GM19467 (cell line): ENCODE measurements at regions not wholly inside any gene's neighbourhood (a gene's known extent, or its start where the extent isn't known, plus 50 kb on each side); places are given as distances from the start of the nearest gene placed in this dataset.
A peak's percentile ranks its signal among the peaks of the same experiment; 100 is the strongest.
"Not testable (repeated sequence)": the region's sequence is repeated elsewhere in the genome, so short reads cannot be mapped to it uniquely, and the experiment has no call there.

Experiments used
- ATAC-seq: cut with Tn5 transposase; IDR thresholded peaks from one replicate; pipeline ENCODE4 v1.9.1; 2021; ENCODE audit warnings: mild to moderate bottlenecking, moderate library complexity; ENCODE audit not compliant: unreplicated experiment

DNA sequence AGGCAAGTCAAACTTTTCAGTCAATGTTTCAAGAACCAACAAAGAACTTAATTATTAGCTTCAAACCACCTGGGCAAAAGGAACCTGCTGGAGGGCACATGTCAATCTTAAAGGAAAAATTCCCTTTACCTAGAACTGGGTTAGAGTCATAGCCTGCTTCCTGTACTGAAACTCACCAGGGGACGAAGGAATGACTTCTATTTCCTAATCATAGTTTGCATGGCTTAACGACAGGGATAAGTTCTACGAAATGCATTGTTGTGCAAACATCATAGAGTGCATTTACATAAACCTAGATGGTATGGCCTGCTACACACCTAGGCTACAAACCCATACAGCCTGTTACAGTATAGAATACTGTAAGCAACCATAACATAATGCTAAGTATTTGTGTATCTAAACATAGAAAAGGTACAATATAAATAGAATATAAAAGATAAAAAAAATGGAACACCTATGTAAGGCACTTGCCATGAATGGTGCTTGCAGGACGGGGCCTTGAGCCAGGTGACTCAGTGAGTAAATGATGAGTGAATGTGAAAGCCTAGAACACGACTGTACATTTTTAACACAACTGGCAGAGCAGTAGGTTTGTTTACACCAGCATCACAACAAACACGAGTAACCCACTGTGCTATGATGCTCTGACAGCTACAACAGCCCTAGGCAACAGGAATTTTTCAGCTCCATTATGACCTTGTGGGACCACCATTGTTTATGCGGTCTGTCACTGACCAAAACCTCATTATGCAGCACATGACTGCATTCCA lies 234.9 kb upstream of the CAND1 start:
- no peak for ATAC-seq

DNA sequence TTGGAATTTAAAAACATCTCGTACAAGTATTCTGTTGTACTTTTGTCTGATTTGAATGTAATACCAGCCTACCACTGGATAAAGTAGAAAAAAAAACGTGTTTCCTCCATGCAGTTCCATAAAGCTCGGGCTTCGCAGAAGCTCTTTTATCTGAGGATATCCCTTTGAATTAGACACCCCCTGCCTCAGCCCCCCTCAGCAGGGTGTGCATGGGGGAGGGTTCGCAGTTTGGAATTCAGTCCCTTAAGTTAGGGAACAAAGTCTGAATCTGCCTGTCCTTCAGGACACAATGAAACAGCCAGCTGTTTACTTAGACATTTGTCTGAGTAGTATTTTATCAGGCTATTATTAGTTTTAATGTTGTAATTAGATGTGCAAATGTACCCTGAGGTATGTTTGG lies 234.0 kb upstream of the CAND1 start:
- no peak for ATAC-seq

DNA sequence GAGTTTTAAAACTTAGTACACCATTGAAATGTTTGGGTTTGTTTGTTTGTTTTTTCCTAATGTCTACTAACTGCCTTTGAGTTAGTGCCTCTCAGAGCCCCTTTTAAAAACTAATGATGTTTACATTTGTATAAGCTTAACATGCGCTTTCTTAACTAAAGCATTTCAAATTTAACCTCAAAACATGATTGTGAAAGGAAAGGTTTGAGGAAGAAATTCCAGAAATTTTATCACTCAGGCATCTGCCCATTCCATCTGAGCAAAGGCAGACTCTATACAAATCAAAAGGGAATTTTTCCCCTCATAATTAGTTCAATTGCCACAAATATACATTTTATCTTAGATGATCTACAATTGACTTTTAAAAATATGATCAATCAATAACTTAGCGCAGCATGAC lies 230.7 kb upstream of the CAND1 start:
- no peak for ATAC-seq

DNA sequence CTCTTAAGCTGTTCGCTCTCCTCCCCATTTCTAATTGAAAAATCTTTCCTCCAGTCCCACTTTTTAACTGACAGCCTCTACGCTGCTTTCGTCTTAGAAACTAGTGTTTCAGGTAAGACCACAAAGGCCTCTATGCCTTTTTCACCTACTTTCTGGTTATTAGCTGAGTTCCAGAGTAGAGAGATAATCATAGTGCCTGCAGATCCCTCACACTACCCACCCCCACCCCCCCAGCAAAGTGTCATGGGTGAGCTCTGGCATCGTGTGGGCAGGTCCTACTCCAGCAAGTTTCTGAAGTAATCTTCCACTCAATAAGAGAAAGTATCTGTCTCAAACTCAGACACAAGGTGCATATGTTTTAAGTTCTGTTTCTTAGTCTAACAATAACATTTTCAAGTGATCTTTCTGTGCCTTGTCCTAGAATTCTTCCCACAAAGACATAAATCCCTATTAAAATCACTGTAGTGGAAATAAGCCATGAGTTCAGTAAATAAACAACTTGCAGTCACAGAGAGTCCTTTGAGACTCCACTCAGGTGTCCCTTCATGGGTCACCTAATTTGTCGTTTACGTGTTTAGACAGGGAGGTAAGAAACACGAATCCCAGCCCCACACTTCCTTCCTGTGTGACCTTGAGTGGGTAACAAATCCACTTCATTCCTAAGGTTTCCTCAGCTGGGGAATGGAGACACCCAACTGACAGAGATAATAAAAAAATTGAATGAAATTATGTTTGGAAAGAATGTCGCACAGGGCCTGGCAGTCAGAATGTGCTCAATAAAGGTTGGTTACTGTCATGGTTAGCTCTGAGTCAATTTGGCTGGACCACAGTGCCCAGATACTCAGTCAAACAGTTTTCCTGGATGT lies 228.9 kb upstream of the CAND1 start:
- ATAC-seq = no peak

DNA sequence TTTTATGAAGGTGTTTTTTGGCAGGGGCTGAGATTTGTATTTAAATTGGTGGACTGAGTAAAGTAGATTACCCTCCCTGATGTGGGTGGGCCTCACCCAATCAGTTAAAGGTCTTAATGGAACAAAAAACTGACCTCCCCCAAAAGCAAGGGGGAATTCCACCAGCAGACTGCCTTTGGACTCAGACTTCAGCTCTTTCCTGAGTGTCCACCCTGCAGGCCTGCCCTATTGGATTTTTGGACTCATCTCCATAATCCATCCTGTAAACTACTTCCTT lies 228.4 kb upstream of the CAND1 start:
- ATAC-seq = no peak

DNA sequence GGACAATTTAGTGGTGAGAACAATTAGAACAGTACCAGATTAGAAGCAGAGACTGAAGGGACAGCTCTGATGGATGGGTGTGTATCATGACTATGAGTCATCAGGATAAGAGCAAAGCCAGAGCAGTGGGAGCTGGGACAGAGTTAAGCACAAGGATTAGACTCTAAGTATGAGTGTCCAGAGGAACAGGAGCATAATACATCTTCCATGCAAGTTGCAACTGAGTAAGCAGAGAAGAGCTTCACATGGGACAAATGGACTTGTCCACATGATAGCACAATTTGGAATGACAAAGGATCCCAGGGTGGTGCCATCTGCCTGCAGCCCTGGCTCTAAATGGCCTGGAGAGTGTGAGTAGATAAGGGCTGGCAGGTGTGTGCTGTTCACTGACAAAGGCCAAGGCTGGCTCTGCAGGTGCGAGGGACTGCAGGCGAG lies 226.4 kb upstream of the CAND1 start:
- ATAC-seq = no peak

DNA sequence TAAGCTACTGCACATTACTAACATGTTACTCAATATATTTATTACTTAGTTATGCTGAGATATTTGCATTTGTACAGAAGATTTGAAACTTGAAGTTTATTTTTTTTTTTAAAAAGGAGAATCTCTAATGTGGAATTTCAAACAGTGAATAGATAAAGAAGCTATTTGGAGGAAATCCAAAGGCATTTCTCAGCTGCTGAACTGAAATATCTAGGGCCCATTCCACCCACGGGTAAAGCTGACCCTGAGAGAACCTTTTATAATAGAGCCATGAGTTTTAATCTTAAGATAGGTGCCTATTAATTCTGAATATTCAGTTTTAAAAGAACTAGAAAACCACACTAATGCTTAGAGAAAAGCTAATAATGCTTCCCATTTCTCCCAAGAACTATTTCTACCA lies 225.4 kb upstream of the CAND1 start:
- ATAC-seq = no peak

DNA sequence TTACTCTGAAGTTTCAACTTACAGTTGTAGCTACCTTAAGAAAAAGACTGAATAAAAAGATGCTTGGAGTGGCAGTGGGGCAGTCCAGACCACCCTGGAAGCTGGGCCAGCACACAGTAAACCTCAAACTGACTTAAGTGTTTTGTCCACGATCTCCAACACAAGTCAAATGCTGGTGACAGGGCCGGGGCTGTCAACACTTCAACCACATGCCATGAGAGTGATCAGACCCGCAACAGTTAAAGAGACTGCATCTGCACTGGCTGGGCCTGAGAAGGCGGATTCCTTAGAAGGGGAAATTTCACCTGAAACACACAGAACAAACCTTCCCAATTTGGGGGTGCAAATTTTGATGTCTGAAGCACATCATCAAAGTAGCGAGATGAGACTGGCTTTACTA lies 223.5 kb upstream of the CAND1 start:
- ATAC-seq = no peak

DNA sequence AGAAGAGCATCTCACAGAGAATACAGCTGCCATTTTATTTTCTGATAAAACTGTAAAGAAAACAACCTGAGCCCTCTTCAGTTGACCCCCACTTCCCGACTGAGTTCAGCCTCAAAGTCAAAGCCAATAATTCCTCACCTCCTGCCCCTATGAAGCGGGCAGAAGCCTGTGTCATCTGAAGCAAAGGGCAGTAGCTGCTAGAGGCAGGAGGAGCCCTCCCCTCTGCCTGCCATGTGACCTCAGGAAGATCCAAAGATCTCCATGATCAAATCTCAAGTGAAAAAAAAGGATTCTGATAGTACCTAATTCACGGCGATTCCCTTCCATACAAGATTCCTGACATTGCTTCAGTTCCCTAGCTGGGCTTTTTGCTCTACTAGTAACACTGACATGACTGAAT lies 223.1 kb upstream of the CAND1 start:
- ATAC-seq = no peak

DNA sequence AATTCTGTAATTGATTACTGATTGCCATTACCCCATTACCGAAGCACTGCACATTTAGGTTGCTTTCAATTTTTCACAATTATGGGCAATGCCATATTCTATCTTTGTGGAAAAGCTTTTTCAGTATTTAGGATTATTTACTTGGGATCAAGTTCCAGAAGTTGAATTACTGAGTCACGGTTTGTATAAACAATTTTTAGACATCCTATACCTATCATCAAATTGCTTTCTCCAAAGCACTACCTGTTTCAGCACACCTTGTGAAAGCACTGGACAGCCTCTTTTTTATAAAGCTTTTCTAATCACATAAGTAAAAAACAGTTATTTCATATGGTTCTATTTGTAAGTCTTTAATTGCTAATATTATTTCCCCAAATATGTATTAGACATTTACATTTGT lies 221.5 kb upstream of the CAND1 start:
- ATAC-seq = no peak

DNA sequence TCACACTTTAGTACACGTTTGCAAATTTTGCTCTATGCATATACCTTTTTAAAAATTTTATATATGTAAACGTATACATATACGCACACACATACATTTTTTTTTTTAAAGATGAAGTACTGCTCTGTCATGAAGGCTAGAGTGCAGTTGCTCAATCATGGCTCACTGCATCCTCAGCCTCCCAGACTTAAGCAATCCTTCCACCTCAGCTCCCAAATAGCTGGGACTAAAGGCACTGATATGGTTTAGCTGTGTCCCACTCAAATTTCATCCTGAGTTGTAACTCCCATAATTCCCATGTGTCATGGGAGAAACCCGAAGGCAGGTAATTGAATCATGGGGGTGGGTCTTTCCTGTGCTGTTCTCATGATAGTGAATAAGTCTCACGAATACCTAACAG lies 220.8 kb upstream of the CAND1 start:
- no peak for ATAC-seq

DNA sequence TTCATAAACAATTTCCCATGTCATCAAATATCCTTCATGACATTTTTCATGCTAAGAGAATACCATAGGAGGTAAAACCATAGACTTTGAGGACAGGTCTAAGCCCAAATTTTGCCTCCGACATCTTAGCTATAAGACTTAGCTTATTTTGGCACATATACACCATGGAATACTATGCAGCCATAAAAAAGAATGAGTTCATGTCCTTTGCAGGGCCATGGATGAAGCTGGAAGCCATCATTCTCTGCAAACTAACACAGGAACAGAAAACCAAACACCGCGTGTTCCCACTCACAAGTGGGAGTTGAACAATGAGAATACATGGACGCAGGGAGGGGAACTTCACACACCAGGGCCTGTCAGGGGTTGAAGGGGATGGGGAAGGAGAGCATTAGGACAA lies 220.0 kb upstream of the CAND1 start:
- not testable (repeated sequence) for ATAC-seq

DNA sequence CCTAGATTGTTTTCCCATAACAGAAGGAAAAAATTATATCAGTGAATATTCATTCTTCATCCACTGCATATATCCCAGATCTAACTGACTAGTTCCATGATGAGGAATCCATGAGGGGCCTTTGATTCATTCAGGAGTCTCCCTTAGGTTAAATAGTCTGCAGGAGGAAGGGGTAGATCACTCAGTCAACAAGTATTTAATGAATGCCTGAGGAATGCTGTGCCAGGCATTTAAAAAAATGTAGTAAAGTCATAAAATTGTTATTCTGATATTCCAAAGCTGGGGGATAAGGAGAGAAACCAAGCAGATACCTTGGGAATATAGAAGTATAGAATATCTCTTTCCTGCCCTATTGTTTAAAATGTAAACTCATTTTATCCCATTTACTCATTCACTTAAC lies 216.2 kb upstream of the CAND1 start:
- ATAC-seq = no peak

DNA sequence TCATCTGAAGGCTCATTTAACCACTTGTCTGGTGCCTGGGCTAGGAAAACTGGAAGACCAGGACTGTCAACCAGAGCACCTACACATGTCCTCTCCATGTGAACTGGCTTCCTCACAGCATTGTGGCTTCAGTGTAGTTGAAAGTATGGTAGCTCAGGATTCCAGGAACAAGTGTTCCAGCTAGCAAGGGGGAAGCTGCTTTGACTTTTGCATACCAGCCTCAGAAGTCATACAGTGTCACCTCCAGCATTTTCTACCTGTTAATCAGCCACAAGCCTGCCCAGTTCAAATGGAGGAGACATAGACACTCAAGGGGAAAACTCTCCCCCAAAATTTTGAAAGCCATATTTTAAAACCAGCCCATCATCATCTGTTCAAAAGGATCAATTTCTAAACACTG lies 212.8 kb upstream of the CAND1 start:
- no peak for ATAC-seq

DNA sequence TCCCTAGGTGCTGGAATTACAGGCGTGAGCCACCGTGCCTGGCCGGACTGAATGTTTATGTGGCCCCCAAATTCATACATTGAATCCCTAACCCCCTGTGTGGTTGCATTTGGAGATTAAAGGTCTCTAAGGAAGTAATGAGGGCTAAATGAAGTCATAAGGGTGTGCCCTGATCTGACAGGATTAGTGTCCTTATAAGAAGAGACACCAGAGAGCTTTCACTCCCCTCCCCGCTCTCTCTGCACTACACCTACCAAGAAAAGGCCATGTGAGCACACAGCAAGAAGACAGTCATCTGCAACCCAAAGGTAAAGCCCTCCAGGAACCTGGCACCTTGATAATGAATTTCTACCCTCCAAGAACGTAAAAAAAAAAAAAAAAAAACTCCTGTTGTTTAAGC lies 212.1 kb upstream of the CAND1 start:
- ATAC-seq = no peak

DNA sequence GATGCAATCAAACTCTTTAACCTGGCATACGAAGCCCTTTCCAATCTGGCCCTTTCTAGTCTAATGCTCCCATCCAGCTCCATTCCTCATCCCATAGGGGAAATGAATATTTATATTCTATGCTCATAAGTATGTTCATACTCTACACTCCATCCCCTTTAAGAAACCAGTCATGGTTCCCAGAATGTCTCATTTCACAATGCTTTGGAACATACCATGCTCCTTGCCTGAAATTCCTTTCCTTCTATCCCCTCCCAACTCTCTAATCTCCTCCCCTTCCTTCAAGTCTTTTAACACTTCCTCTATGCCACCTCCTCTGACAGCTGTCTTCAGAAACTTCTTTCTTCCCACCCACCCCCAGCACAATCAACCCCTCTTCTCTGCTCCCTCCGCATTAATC lies 207.0 kb upstream of the CAND1 start:
- no peak for ATAC-seq

DNA sequence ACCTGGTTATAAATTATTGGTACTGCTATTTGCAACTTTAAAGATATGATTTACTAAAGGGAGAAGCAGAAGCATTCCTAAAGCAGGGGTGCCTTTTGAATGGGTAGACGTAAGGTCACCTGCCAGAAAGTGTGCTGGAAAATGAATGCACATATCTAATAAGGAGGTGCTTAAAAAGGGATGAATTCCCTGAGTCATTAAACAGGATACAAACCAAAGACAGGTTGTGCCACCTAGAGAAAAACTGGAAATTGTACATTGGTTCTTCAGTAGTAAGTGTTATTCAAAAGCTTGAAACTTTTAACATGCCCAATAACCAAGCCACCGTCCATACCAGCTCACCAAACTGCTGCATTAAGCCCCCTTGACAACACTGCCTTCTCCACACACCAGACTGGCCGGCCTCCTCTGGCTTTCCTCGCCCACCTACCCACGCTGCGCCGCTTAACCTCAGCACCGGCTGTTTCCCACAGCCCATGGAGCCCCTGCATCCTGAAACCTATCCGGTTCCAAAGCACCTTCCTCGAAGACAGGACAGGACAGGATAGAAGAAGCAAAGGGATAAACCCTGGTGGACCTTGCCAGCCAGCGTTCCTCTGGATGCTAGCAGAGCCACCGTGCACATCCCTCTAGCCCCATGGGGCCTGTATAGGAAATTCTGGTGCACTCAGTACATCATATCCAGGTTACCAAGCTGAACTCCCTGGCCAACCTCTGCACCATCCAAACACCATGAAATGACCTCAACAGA lies 201.5 kb upstream of the CAND1 start:
- ATAC-seq = no peak

DNA sequence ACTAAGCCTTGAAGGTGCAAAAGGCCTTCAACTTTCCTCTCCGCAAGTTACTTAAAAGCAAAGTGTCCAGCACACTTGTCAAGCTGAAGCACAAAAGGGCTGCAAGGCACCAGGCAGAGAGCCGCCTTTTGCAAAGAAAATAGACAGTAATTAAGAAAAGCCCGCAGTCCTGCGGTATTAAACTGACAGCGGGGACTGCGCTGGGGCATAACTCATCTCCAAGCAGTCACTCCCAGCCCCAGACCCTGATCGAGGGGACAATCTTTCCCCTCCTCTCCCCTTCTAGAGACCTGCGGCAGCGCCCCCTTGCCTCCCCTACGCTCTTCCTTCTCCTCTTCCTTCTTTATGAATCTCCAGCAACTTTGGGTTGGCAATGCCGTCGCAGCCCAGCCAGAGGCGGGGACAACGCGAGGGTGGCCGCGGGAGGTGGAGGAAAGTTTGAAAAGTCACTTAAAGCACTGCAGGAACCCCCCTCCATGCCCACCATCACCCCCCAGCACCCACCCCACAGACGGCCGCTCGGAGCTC lies 200.9 kb upstream of the CAND1 start:
- ATAC-seq = no peak

DNA sequence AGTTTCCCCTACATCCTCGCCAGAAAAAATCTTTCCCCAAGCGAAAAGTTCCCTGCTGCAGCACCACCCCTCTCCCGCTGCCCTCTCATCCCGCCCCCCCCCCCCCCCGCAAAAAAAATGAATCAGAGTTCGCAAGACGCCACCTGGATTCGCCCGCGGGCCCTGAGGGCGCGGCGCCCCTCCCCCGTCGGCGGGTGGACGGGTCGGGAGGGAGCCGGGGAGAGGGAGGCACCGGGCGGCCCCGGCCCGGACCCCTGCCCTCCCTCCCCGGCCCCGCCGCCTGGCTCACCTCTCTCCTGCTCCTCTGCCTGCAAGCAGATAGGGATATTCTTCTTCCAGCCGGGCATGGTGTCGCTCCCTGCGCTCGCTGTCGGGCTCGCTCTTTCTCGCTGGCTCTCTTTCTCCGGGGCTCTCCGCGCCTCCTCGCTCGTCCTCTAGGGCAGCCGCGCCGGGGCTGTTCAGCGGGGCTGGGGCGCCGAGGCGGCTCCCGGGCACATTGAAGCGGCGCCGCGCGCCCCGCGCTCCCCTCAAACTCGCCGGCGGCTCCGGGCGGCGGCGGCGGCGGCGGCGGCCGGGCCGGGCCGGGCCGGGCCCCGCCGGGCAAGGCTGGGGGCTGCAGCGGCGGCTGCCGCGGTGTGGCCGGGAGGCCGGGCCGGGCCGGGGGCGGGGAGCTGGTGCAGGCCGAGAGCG lies 200.3 kb upstream of the CAND1 start:
- peak; percentile 52 for ATAC-seq

DNA sequence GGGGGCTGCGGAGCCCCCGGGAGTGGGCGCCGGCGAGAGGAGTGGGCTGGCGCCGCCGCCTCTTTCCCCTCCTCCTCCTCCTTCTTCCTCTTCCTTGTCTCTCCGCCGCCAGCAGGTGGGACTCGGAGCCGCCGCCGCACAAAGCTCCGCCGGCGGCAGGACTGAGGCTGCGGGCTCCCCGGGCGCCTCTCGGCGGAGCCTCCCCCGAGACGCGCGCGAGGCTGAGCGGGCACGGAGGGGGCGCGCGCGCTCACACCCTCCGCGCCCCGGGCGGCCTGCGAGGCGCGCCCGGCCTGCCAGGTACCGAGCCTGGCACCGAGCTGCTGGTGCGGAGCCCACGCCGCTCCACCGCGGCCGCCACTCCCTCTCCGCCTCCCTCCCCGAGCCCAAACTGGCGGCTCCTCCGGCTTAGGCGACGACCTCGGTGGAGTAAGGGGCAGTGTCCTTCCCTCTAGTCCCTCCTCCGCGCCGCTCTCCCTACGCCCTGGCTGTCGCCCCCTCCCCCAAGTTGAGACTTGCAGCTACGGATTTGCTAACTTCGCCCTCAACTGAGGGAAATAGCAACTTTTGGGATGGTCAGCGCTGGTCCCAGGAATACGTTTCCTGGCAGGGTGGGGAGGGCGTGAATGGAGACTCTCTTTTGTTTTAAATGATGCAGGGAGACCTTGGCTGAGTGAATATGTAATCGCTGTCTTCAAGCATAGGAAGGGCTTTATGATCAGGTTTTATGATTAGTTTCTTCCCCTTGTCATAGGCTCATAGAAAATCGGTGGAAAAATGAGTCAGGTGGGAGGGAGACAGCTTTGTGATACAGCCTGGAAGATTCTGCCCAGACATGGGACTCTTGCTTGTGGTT lies 199.5 kb upstream of the CAND1 start:
- peak; percentile 68 for ATAC-seq
